NT2/D1 (cell line): ENCODE measurements at regions not wholly inside any gene's neighbourhood (a gene's known extent, or its start where the extent isn't known, plus 50 kb on each side); places are given as distances from the start of the nearest gene placed in this dataset.

Source experiments
- SUZ12 ChIP-seq: IDR thresholded peaks from 2 replicates; pipeline ENCODE4 v1.6.1; 2011; ENCODE audit not compliant: insufficient read length, insufficient read depth; ENCODE audit errors: extremely low read depth
- YY1 ChIP-seq: IDR thresholded peaks from 2 replicates; pipeline ENCODE4 v1.6.1; 2011; ENCODE audit not compliant: insufficient read length, insufficient read depth
- ZNF274 ChIP-seq: IDR thresholded peaks from 2 replicates; pipeline ENCODE4 v1.6.1; 2011; ENCODE audit warnings: mild to moderate bottlenecking, low read depth, low read length

DNA sequence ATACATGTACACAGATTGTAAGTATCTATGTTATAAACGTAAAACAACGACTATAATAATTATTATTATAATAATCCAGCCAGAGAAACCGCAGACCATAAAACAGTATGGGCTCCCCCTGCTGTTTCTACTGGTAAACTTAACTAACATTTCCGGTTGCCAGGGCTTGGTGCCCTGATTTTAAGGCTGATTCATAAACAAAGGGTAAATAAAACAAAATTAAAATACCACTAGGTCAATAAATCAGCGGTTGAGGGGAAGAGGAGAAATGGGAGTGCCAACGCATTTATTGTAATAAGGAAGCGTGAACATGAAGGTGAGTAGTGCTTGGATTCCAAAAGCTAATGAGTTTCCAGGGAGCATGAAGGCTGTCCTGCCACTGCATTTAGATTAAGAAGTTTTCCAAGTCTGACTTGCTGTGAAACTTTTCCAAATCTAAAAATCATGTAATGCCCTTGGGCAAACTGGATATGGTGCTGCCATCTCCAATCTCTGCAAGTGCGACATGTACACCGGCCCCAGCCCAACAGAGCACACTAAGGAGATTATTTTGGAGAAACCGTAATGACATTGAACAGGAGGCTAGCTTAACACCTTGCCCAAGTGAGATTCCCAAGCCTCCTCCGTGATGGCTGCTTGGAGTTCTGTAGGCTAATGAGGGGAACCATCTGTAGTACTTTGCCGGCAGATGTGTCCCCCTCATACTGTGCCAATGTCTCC lies 50.7 kb upstream of the HNRNPA3 start:
- TF ChIP-seq ZNF274 (no peak), SUZ12 (no peak), YY1 (no peak)
